GM19023 (cell line): ENCODE measurements at regions not wholly inside any gene's neighbourhood (a gene's known extent, or its start where the extent isn't known, plus 50 kb on each side); places are given as distances from the start of the nearest gene placed in this dataset.
"Not testable (repeated sequence)": the region's sequence is repeated elsewhere in the genome, so short reads cannot be mapped to it uniquely, and the experiment has no call there.

ENCODE experiments used
- ATAC-seq: cut with Tn5 transposase; IDR thresholded peaks from one replicate; pipeline ENCODE4 v1.9.1; 2021; ENCODE audit warnings: mild to moderate bottlenecking, moderate library complexity; ENCODE audit not compliant: unreplicated experiment

DNA sequence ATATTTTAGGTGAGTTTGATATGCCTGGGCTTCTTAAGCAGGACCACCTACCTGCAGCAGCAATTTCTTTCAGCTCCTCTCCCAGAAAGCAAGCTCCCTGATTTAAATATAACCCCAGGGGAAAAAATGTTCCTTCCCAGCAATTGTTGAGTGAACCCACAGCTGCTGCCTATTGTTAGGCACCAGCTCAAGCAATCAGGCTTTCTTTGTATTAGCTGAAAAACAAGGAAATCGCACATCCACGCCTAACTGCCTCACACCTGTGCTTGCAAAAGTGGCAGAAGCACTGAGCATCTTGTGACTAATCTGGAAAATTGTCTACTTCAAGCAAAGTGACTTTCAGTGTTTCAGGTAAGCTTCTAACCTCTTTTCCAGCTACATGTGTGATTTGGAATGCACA, 432.2 kb downstream of the SMARCA1 start:
- ATAC-seq: no peak

GRCh38 chrX:129086802-129087201, 436.5 kb downstream of the SMARCA1 start:
- no peak for ATAC-seq

GRCh38 chrX:129084291-129084690, 439.0 kb downstream of the SMARCA1 start:
- ATAC-seq: not testable (repeated sequence)

GRCh38 chrX:129077424-129078170, 445.7 kb downstream of the SMARCA1 start:
- ATAC-seq: no peak

GRCh38 chrX:129071390-129071789, 451.9 kb downstream of the SMARCA1 start:
- ATAC-seq: no peak

DNA sequence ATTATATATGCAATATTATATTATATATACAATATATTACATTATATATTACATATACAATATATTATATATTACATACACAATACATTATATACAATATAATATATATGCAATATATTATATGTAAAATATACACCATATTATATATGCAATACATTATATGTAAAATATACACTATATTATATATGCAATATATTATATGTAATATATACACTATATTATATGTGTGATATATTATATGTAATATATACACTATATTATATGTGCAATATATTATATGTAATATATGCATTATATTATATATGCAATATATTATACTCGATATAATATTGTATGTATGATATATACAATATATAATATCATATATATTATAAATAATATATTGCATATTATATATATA, 457.4 kb downstream of the SMARCA1 start:
- no peak for ATAC-seq

GRCh38 chrX:129058405-129058804, 464.9 kb downstream of the SMARCA1 start:
- ATAC-seq: no peak

GRCh38 chrX:129043138-129043537, 480.2 kb downstream of the SMARCA1 start:
- ATAC-seq: no peak

GRCh38 chrX:129041319-129041718, 482.0 kb downstream of the SMARCA1 start:
- no peak for ATAC-seq

DNA sequence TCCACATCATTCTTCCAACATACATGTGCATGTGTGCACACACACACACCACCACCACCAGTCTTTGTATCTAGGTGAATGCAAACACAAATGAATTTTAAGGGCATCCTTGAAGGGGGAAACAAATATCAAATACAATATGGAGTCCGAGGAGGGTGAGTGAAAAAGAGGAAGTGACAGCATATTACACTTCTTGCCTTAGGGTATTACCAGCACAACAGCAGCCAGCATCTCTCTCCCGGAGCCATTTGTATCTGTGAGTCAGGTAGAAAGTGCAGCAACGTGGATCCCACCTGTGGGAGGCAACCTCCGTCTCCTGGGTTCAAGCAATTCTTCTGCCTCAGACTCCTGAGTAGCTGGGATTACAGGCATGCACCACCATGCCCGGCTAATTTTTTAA, 483.2 kb downstream of the SMARCA1 start:
- ATAC-seq: no peak

- no peak for ATAC-seq
Observed at GRCh38 chrX:129039176-129039575, 484.1 kb downstream of the SMARCA1 start.

DNA sequence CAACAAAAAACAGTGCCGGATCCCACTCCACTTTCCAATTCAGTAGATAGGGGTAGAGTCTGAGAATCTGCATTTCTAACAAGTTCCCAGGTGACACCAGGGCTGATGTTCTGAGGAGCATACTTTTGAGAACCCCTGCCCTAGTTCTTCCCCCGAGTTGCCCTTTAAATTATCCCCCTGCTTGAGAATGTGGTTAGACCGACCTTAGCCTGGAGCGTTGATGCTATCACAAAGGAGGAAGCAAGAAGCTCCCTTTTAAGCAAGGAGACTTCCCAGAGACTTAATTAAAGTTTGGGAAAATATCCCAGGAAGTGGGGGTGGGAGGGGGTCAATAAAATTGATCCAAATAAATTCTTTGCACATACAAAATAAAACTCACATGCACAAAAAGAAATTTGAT, 485.9 kb downstream of the SMARCA1 start:
- no peak for ATAC-seq

GRCh38 chrX:129035180-129035579, 488.1 kb downstream of the SMARCA1 start:
- no peak for ATAC-seq

- no peak for ATAC-seq
Observed at GRCh38 chrX:129034196-129034595, 489.1 kb downstream of the SMARCA1 start.

DNA sequence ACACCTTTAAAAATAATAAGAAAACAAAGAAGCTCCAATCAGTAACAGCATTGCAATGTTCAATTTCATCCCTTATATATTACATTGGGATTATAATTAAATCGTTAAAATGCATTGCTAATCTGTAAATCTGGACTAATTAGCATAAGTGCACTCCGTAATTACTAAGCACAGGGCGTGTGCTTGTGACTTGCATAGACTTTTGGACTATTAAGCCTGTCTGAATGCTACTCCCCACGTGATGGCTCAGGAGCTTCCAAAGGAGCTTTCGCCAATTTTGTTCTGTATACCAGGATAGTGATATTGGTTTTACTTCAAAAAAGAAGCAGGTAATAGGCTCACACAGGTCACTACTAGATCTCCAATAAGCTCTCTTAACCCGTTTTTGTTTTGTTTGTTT, 497.1 kb downstream of the SMARCA1 start:
- ATAC-seq: no peak

- no peak for ATAC-seq
Observed at GRCh38 chrX:129025376-129025775, 497.9 kb downstream of the SMARCA1 start.

- ATAC-seq: no peak
Observed at GRCh38 chrX:129019412-129019811, 503.9 kb downstream of the SMARCA1 start.

DNA sequence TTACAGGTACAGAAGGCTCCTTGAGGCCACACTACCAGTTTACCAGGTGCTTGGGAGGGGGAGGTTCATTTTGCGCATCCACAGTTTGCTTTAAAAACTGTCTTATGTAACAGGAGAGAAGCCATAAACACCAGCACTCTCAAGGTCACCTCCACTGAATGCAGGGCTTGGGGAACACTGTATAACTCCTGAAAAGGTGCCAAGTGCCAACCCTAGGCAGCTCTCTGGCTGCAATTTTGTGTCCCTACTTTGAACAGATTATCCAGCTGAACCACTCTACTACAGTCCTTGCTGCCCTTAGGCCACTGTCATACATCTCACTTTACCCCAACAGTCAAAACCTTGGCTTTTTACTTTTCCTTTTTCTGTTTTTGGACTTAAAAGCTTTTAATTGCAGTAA, 507.9 kb downstream of the SMARCA1 start:
- ATAC-seq: no peak

DNA sequence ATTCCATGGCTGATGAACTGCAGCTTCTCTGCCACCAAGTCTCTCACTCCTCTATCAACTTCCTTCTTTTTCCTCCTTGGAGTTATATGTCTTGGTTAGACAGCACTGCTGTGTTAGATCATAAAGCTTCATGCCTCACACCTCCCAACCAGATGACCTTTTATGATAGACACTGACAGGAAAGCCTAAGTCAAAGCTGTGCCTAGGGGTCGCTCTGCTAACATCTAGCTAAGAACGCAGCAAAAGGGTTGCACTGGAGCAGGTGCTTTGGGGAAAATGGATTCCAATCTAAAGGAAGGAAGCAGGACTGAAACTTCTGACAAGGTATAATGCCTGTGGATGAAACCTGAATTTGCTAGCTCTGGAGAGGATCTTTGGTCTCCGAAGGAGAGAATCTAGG, 509.7 kb downstream of the SMARCA1 start:
- ATAC-seq: no peak

DNA sequence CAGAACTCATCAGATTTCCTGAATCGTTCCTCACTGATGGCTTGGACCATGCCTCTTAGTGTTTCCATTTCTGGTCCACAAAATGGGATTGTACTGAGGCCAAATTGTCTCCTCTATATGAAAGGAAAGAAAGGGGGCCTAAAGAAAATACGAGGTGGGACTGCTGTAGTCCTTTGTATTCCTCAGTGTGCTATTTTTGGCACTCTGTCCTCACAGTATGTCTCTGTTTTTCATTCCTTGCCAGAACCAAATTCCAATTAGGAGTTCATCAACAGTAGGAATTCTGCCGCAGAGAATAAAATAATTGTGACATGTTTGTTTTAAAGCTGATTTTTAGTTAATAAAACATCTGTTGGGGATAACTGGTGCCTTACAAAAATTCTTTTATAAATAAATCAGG, 515.7 kb downstream of the SMARCA1 start:
- ATAC-seq: no peak

DNA sequence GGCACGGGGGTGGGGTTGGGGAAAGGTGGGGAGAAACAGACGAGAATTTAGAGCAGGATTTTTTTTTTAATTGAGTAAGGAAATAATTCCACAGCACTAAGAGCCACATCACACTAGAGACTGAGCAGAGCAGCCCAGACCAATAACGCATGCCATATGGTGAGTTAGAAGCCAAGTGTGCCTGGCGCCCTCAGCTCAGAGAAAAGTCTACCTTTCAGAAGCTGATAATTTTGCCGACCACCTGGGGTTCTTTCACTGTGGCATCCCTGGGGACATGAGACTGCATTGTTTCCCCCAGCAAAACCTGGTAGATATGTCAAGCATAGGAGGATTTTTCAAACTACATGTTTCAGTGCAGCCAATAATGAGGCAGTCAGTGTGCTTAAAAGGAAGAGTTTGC, 516.8 kb downstream of the SMARCA1 start:
- ATAC-seq: no peak

GRCh38 chrX:129000797-129001196, 522.5 kb downstream of the SMARCA1 start:
- ATAC-seq: no peak

GRCh38 chrX:129000018-129000417, 523.3 kb downstream of the SMARCA1 start:
- ATAC-seq: no peak
